B cell (primary cell): ENCODE measurements at regions not wholly inside any gene's neighbourhood (a gene's known extent, or its start where the extent isn't known, plus 50 kb on each side); places are given as distances from the start of the nearest gene placed in this dataset.

Source experiments
- ATAC-seq: fragments of 200-7000 bp; cut with Tn5 transposase; one replicate; pipeline ENCODE4 v1.10.0; 2021; ENCODE audit warnings: low read depth, mild to moderate bottlenecking, moderate number of reproducible peaks, moderate library complexity
- CTCF ChIA-PET: fragments of 350-600 bp; sonication (Branson Sonifier 250); formaldehyde crosslinking; loops from one replicate; lab custom pipeline; 2021; ENCODE audit warnings: antibody characterized with exemption, inconsistent platforms; lab: Charles Lee
- POLR2A ChIA-PET: fragments of 350-600 bp; sonication (Branson Sonifier 250); formaldehyde crosslinking; loops from one replicate; lab custom pipeline; 2021; ENCODE audit warnings: antibody characterized with exemption; lab: Charles Lee
- DNase-seq: peaks from one replicate; pipeline ENCODE4 v3.0.0; 2013
- H2AFZ ChIP-seq: 2 replicates; pipeline ENCODE4 v1.6.1; 2012; ENCODE audit warnings: mild to moderate bottlenecking, low read depth, low read length; ENCODE audit not compliant: insufficient read depth, poor library complexity, severe bottlenecking
- H3K27ac ChIP-seq, 2 donors: 1 replicate in 1 of 2; 2 replicates in 1 of 2; pipeline ENCODE4 v1.5.1; 2012 to 2013; ENCODE audit warnings: low read length in 2 of 2, mild to moderate bottlenecking in 2 of 2, moderate library complexity in 1 of 2
- H3K27me3 ChIP-seq, 4 experiments: fragments of 200-600 bp in 1 of 4; sonication (generic) in 1 of 4; replicated peaks in 1 of 4; 1 replicate in 2 of 4; 2 replicates in 2 of 4; pipeline versions ENCODE4 v1.6.1 to v1.7.0; 2013 to 2016; ENCODE audit warnings: low read length in 3 of 4, mild to moderate bottlenecking in 2 of 4, mixed read lengths in 1 of 4, moderate library complexity in 1 of 4; ENCODE audit not compliant: insufficient read depth in 4 of 4, control insufficient read depth in 3 of 4; ENCODE audit errors: control extremely low read depth in 1 of 4
- H3K36me3 ChIP-seq, 2 experiments: replicated peaks in 1 of 2; 1 replicate in 1 of 2; 2 replicates in 1 of 2; pipeline versions ENCODE4 v1.6.1 to v1.7.1; 2013; ENCODE audit warnings: low read length in 1 of 2; ENCODE audit not compliant: insufficient read depth in 2 of 2, control insufficient read depth in 1 of 2; ENCODE audit errors: control extremely low read depth in 1 of 2, extremely low read depth in 1 of 2
- H3K4me1 ChIP-seq, 2 donors: fragments of 200-600 bp in 1 of 2; sonication (generic) in 1 of 2; 1 replicate in 1 of 2; 2 replicates in 1 of 2; pipeline versions ENCODE4 v1.5.1 to v1.6.1; 2013 to 2017; ENCODE audit warnings: low read length in 2 of 2; ENCODE audit not compliant: control insufficient read depth in 2 of 2, insufficient read depth in 2 of 2
- H3K4me2 ChIP-seq: replicated peaks from 2 replicates; pipeline ENCODE3; 2012; ENCODE audit warnings: mild to moderate bottlenecking, low read depth, low read length; ENCODE audit not compliant: poor library complexity, severe bottlenecking
- H3K4me3 ChIP-seq, 5 experiments: fragments of 200-600 bp in 1 of 5; sonication (generic) in 1 of 5; 1 replicate in 3 of 5; 2 replicates in 2 of 5; pipeline versions ENCODE4 v1.5.1 to v1.7.0; 2011 to 2016; ENCODE audit warnings: low read length in 4 of 5, mild to moderate bottlenecking in 4 of 5, low read depth in 2 of 5, control low read depth in 1 of 5, moderate library complexity in 1 of 5; ENCODE audit not compliant: insufficient read depth in 1 of 5; ENCODE audit errors: control extremely low read depth in 1 of 5, extremely low read depth in 1 of 5
- H3K79me2 ChIP-seq: fragments of 200-600 bp; sonication (generic); one replicate; pipeline ENCODE4 v1.6.0; 2016; ENCODE audit warnings: low read length; ENCODE audit not compliant: control insufficient read depth, insufficient read depth
- H3K9ac ChIP-seq: fragments of 200-600 bp; sonication (generic); 2 replicates; pipeline ENCODE4 v1.6.1; 2017; ENCODE audit warnings: mild to moderate bottlenecking, low read length, moderate library complexity
- H3K9me3 ChIP-seq, 3 donors: one replicate each; pipeline versions ENCODE4 v1.6.1 to v1.7.1; 2013; ENCODE audit warnings: low read length in 2 of 3; ENCODE audit not compliant: control insufficient read depth in 2 of 3, insufficient read depth in 1 of 3; ENCODE audit errors: control extremely low read depth in 1 of 3
- H4K20me1 ChIP-seq: 2 replicates; pipeline ENCODE4 v1.6.0; 2012; ENCODE audit warnings: mild to moderate bottlenecking, low read length; ENCODE audit not compliant: insufficient read depth, control insufficient read depth, poor library complexity, severe bottlenecking
- H3K27ac Mint-ChIP-seq: one replicate; pipeline ENCODE4 v1.8.0; 2021; ENCODE audit warnings: mixed read lengths
- H3K27me3 Mint-ChIP-seq: one replicate; pipeline ENCODE4 v1.8.0; 2021; ENCODE audit warnings: mixed read lengths
- H3K4me1 Mint-ChIP-seq: one replicate; pipeline ENCODE4 v1.8.0; 2021; ENCODE audit warnings: mixed read lengths
- H3K4me3 Mint-ChIP-seq: one replicate; pipeline ENCODE4 v1.8.0; 2021; ENCODE audit warnings: mixed read lengths
- H3K9me3 Mint-ChIP-seq: one replicate; pipeline ENCODE4 v1.8.0; 2022; ENCODE audit warnings: mixed read lengths; ENCODE audit not compliant: insufficient read depth
- EZH2 ChIP-seq: IDR thresholded peaks from 2 replicates; pipeline ENCODE4 v1.6.1; 2012; ENCODE audit warnings: borderline replicate concordance, low read depth, mild to moderate bottlenecking, moderate library complexity, low read length; ENCODE audit not compliant: insufficient read depth, poor library complexity, severe bottlenecking
- WGBS: methylation state at CpG from one replicate; pipeline ENCODE4 v1.1.5; 2013; ENCODE audit warnings: missing lambda C conversion rate; ENCODE audit not compliant: insufficient coverage; 5-methylcytosine and 5-hydroxymethylcytosine counted together
- intact Hi-C: fragments of 100-400 bp; cut with micrococcal nuclease; formaldehyde crosslinking; loops from one replicate; pipeline ENCODE4 v1.10.0; 2022
- TF ChIP-seq, protein P1 (sequence below): fragments of 200-600 bp; IDR thresholded peaks from one replicate; pipeline ENCODE4 v1.8.0; 2022; ENCODE audit warnings: antibody characterized with exemption, mild to moderate bottlenecking

DNA sequence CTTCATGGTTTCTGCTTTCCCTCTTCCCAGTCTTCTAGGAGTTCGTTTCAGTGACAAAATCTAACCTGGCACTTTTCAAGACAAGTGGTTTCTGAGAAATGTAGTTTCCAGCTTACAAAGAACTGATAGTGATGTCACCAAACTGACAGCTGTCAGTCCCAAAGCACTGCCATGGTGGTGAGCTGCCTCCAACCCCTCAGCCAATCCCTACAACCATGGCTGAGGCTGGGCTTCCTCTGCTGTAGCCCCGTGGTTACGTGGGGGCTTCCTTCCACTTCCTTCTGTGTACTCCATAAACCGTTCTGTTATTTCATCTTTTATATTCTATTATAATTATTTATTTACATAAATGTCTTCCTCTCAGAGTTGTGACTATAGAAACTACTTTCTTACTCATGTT lies 198.6 kb upstream of the AGA start:
- Histone ChIP-seq H3K27me3 (no peaks in the 10 kb centered on the region), H3K79me2 (no peaks in the 10 kb centered on the region), H3K4me3 (no peak overlapping the region), H3K9me3 (peaks cover 0 to 4% (median 0%) of the 10 kb centered on the region in 3 donors), H3K9ac (no peak overlapping the region), H3K4me2 (no peak overlapping the region), H4K20me1 (no peaks in the 10 kb centered on the region), H3K27ac (no peak overlapping the region), H3K4me1 (no peaks in the 10 kb centered on the region), H2AFZ (no peak overlapping the region), H3K36me3 (no peaks in the 10 kb centered on the region)
- 100% methylated on average over 1 of the region's 4 CpGs for WGBS
- ChIA-PET POLR2A (no interaction called here), CTCF (no interaction called here)
- H3K27me3 Mint-ChIP-seq: no peaks in the 10 kb centered on the region
- intact Hi-C loops: no loop called here
- no peak for ATAC-seq
- TF ChIP-seq EZH2: no peak
- TF ChIP-seq, protein P1, sequence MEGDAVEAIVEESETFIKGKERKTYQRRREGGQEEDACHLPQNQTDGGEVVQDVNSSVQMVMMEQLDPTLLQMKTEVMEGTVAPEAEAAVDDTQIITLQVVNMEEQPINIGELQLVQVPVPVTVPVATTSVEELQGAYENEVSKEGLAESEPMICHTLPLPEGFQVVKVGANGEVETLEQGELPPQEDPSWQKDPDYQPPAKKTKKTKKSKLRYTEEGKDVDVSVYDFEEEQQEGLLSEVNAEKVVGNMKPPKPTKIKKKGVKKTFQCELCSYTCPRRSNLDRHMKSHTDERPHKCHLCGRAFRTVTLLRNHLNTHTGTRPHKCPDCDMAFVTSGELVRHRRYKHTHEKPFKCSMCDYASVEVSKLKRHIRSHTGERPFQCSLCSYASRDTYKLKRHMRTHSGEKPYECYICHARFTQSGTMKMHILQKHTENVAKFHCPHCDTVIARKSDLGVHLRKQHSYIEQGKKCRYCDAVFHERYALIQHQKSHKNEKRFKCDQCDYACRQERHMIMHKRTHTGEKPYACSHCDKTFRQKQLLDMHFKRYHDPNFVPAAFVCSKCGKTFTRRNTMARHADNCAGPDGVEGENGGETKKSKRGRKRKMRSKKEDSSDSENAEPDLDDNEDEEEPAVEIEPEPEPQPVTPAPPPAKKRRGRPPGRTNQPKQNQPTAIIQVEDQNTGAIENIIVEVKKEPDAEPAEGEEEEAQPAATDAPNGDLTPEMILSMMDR: no peak
- H3K9me3 Mint-ChIP-seq: peaks cover 2% of the 10 kb centered on the region
- H3K27ac Mint-ChIP-seq: no peak overlapping the region
- no peak for DNase-seq
- H3K4me1 Mint-ChIP-seq: no peaks in the 10 kb centered on the region
- no peak overlapping the region for H3K4me3 Mint-ChIP-seq

DNA sequence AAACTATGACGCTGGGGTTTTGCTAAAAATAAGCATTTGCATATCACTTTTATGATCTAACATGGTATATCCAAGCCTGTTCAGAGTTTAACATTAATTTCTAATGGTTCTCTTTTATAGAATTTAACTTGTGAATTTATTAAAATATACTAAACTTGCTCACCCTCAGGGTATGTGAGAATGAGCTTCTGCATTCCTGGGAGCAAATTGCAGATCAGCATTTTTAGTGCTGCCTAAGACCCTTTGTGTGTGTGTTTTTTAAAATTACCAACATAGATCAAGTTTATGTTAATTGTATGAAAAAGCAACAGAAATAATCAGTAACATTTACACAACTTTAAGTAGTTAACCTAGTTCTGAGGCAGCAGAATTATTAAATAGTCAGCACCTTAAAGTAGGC lies 218.0 kb upstream of the AGA start:
- no CpG with 5 or more reads among the region's 1 CpG for WGBS
- Mint-ChIP-seq H3K4me3 (no peak overlapping the region), H3K27ac (no peak overlapping the region), H3K27me3 (no peaks in the 10 kb centered on the region), H3K9me3 (peaks cover 4% of the 10 kb centered on the region), H3K4me1 (no peaks in the 10 kb centered on the region)
- intact Hi-C loops: no loop called here
- POLR2A ChIA-PET: no interaction called here
- TF ChIP-seq EZH2: no peak
- TF ChIP-seq, protein P1: no peak
- Histone ChIP-seq H3K4me2 (no peak overlapping the region), H3K9ac (no peak overlapping the region), H3K36me3 (no peaks in the 10 kb centered on the region), H3K27ac (no peak overlapping the region), H3K4me3 (no peak overlapping the region), H3K27me3 (no peaks in the 10 kb centered on the region), H2AFZ (no peak overlapping the region), H3K9me3 (peaks cover 0 to 7% (median 5%) of the 10 kb centered on the region in 3 donors), H4K20me1 (no peaks in the 10 kb centered on the region), H3K79me2 (no peaks in the 10 kb centered on the region), H3K4me1 (no peaks in the 10 kb centered on the region)
- DNase-seq: no peak
- ATAC-seq: no peak
- CTCF ChIA-PET: no interaction called here
